Endothelial cell of umbilical vein (primary cell): ENCODE measurements at regions not wholly inside any gene's neighbourhood (a gene's known extent, or its start where the extent isn't known, plus 50 kb on each side); places are given as distances from the start of the nearest gene placed in this dataset.

ENCODE experiments used
- BruUV-seq: library from RNA; stranded (reverse); fragments of 400-500 nt; replicated peaks from 2 replicates; lab custom pipeline; 2021; lab: Mats Ljungman, UMichigan
- CTCF ChIA-PET: fragments of 300-600, 350-600 bp; sonication (Branson Sonifier 250); formaldehyde crosslinking; loops from one replicate; lab custom pipeline; 2021; ENCODE audit warnings: antibody characterized with exemption, inconsistent platforms; lab: Charles Lee
- POLR2A ChIA-PET: fragments of 300-600, 350-600 bp; sonication (Branson Sonifier 250); formaldehyde crosslinking; loops from one replicate; lab custom pipeline; 2021; ENCODE audit warnings: antibody characterized with exemption, inconsistent platforms; lab: Charles Lee
- DNase-seq: peaks from one replicate; pipeline ENCODE4 v3.0.0-alpha.2; 2011; ENCODE audit warnings: low read depth, low spot score
- FAIRE-seq: peaks from 2 replicates; lab custom pipeline; 2011; peaks lifted over from hg19 to GRCh38; lab: Jason Lieb, UNC
- H2AFZ ChIP-seq: 2 replicates; pipeline ENCODE4 v1.6.0; 2012; ENCODE audit warnings: low read depth, low read length, control low read depth, inconsistent platforms
- H3K27ac ChIP-seq: 2 replicates; pipeline ENCODE4 v1.5.1; 2011; ENCODE audit warnings: low read depth, mild to moderate bottlenecking, control low read depth, low read length, moderate library complexity; ENCODE audit not compliant: insufficient read depth
- H3K27me3 ChIP-seq, 2 experiments: 2 replicates each; pipeline versions ENCODE4 v1.6.0 to v1.6.1; 2011; ENCODE audit warnings: low read length in 2 of 2, mixed read lengths in 1 of 2; ENCODE audit not compliant: control insufficient read depth in 2 of 2, insufficient read depth in 2 of 2
- H3K36me3 ChIP-seq, 2 experiments: 2 replicates in 1 of 2; 3 replicates in 1 of 2; pipeline ENCODE4 v1.5.1; 2011; ENCODE audit warnings: low read length in 2 of 2, mild to moderate bottlenecking in 1 of 2, moderate library complexity in 1 of 2; ENCODE audit not compliant: control insufficient read depth in 2 of 2, insufficient read depth in 2 of 2; ENCODE audit errors: extremely low read depth in 1 of 2
- H3K4me1 ChIP-seq: 3 replicates; pipeline ENCODE4 v1.5.1; 2011; ENCODE audit warnings: mild to moderate bottlenecking, low read length; ENCODE audit not compliant: control insufficient read depth, insufficient read depth; ENCODE audit errors: extremely low read depth
- H3K4me2 ChIP-seq: 2 replicates; pipeline ENCODE4 v1.6.1; 2011; ENCODE audit warnings: low read length, control low read depth, mixed read lengths; ENCODE audit not compliant: insufficient read depth
- H3K4me3 ChIP-seq, 3 experiments: fragments of 200-600 bp in 1 of 3; sonication (generic), shearing (Covaris generic) in 1 of 3; replicated peaks in 1 of 3; 2 replicates each; pipeline ENCODE4 v1.5.1; 2011 to 2016; ENCODE audit warnings: control low read depth in 3 of 3, low read length in 3 of 3, mild to moderate bottlenecking in 2 of 3, inconsistent platforms in 1 of 3, low read depth in 1 of 3, moderate library complexity in 1 of 3; ENCODE audit not compliant: insufficient read depth in 1 of 3
- H3K79me2 ChIP-seq: 2 replicates; pipeline ENCODE4 v1.6.0; 2012; ENCODE audit warnings: low read length, inconsistent platforms; ENCODE audit not compliant: control insufficient read depth, insufficient read depth
- H3K9ac ChIP-seq: replicated peaks from 2 replicates; pipeline ENCODE3; 2011; ENCODE audit warnings: low read length, control low read depth; ENCODE audit not compliant: insufficient read depth; ENCODE audit errors: extremely low read depth
- H3K9me1 ChIP-seq: replicated peaks from 3 replicates; pipeline ENCODE4 v1.6.0; 2011; ENCODE audit warnings: mild to moderate bottlenecking, low read length; ENCODE audit not compliant: control insufficient read depth, insufficient read depth; ENCODE audit errors: extremely low read depth
- H3K9me3 ChIP-seq: replicated peaks from 2 replicates; pipeline ENCODE4 v1.5.1; 2012; ENCODE audit warnings: low read length, inconsistent platforms; ENCODE audit not compliant: control insufficient read depth, insufficient read depth
- H4K20me1 ChIP-seq: replicated peaks from 2 replicates; pipeline ENCODE3; 2011; ENCODE audit warnings: mild to moderate bottlenecking, low read length; ENCODE audit not compliant: control insufficient read depth, insufficient read depth; ENCODE audit errors: extremely low read depth
- CTCF ChIP-seq, 2 donors: IDR thresholded peaks; 1 replicate in 1 of 2; 2 replicates in 1 of 2; pipeline ENCODE4 v1.5.1; 2011; ENCODE audit warnings: low read length in 2 of 2, mild to moderate bottlenecking in 2 of 2, moderate library complexity in 2 of 2, control low read depth in 1 of 2, inconsistent platforms in 1 of 2, low read depth in 1 of 2; ENCODE audit not compliant: insufficient read depth in 1 of 2; ENCODE audit errors: extremely low read depth in 1 of 2
- EZH2 ChIP-seq: IDR thresholded peaks from 2 replicates; pipeline ENCODE4 v1.6.1; 2012; ENCODE audit warnings: borderline replicate concordance, low read depth, mild to moderate bottlenecking, moderate library complexity, low read length, inconsistent platforms; ENCODE audit not compliant: severe bottlenecking
- FOS ChIP-seq: IDR thresholded peaks from 2 replicates; pipeline ENCODE4 v1.6.1; 2011; ENCODE audit warnings: mild to moderate bottlenecking, low read length, moderate library complexity, borderline replicate concordance; ENCODE audit not compliant: insufficient read depth
- GATA2 ChIP-seq: IDR thresholded peaks from 2 replicates; pipeline ENCODE4 v1.7.0; 2011; ENCODE audit warnings: low read depth, mild to moderate bottlenecking, moderate library complexity, mixed read lengths, low read length; ENCODE audit not compliant: insufficient read length, insufficient read depth
- JUN ChIP-seq: IDR thresholded peaks from 2 replicates; pipeline ENCODE4 v1.6.1; 2011; ENCODE audit warnings: borderline replicate concordance, low read depth; ENCODE audit not compliant: insufficient read length, insufficient read depth
- MAX ChIP-seq: IDR thresholded peaks from 2 replicates; pipeline ENCODE4 v1.6.1; 2011; ENCODE audit not compliant: insufficient read depth, insufficient read length
- MYC ChIP-seq: IDR thresholded peaks from one replicate; pipeline ENCODE4 v1.6.1; 2011; ENCODE audit warnings: mild to moderate bottlenecking, low read depth, low read length
- POLR2A ChIP-seq: IDR thresholded peaks from 2 replicates; pipeline ENCODE4 v1.6.1; 2012; ENCODE audit warnings: low read depth, mild to moderate bottlenecking, control low read depth, low read length
- POLR2AphosphoS5 ChIP-seq: IDR thresholded peaks from 2 replicates; pipeline ENCODE4 v1.6.1; 2012; ENCODE audit warnings: low read depth, mild to moderate bottlenecking, control low read depth, low read length, moderate library complexity; ENCODE audit not compliant: insufficient read depth
- dilution Hi-C: fragments of 300-500 bp; cut with MboI; formaldehyde crosslinking; loops from one replicate; pipeline ENCODE4 v1.15.0; 2019; ENCODE audit warnings: low sequenced_read_pairs; ENCODE audit not compliant: extremely low pct_ligation_motif_present
- intact Hi-C: fragments of 100-400 bp; cut with micrococcal nuclease; formaldehyde crosslinking; loops from one replicate; pipeline ENCODE4 v1.10.0; 2022

- no peaks in the 10 kb centered on the region for H3K4me1 ChIP-seq
- H3K36me3 ChIP-seq, result no peaks in the 10 kb centered on the region
- no TSS peak for BruUV-seq
- H2AFZ ChIP-seq, result no peak overlapping the region
- no peak overlapping the region for H3K4me3 ChIP-seq
- POLR2A ChIA-PET, result no interaction called here
- dilution Hi-C loops (no loop called here), intact Hi-C loops (no loop called here)
- no peaks in the 10 kb centered on the region for H4K20me1 ChIP-seq
- FAIRE-seq (no peak), DNase-seq (no peak)
- H3K9me3 ChIP-seq, result no peaks in the 10 kb centered on the region
- H3K9me1 ChIP-seq, result no peaks in the 10 kb centered on the region
- no peaks in the 10 kb centered on the region for H3K79me2 ChIP-seq
- H3K27me3 ChIP-seq, result no peaks in the 10 kb centered on the region
- no peak overlapping the region for H3K4me2 ChIP-seq
- CTCF ChIA-PET, result no interaction called here
- H3K9ac ChIP-seq, result no peak overlapping the region
- TF ChIP-seq POLR2A (no peak), GATA2 (no peak), EZH2 (no peak), FOS (no peak), MYC (no peak)
- no peak overlapping the region for H3K27ac ChIP-seq
These were observed 173.2 kb upstream of the SOX4 start for GRCh38 chr6:21420146-21420878.

- POLR2A ChIA-PET, result no interaction called here
- no peak overlapping the region for H3K27ac ChIP-seq
- no TSS peak for BruUV-seq
- H3K27me3 ChIP-seq, result no peaks in the 10 kb centered on the region
- H3K4me2 ChIP-seq, result no peak overlapping the region
- H2AFZ ChIP-seq, result no peak overlapping the region
- intact Hi-C loops (no loop called here), dilution Hi-C loops (no loop called here)
- TF ChIP-seq MYC (no peak), MAX (no peak), POLR2AphosphoS5 (no peak), EZH2 (no peak), FOS (no peak), JUN (no peak), GATA2 (no peak), CTCF (IDR thresholded peaks at IDR 0.05; ENCODE audit: extremely low read depth in 1 of 2, insufficient read depth in 1 of 2, low read depth in 1 of 2, low read length in 2 of 2) (no peak), POLR2A (no peak)
- DNase-seq (no peak), FAIRE-seq (no peak)
- H3K9ac ChIP-seq, result no peak overlapping the region
- H4K20me1 ChIP-seq, result no peaks in the 10 kb centered on the region
- CTCF ChIA-PET, result interaction anchor here (0.6 kb wide), 1 partner anchor 229 kb away, joined by 3 read pairs; no protein-coding TSS in a partner anchor
- H3K9me1 ChIP-seq, result no peaks in the 10 kb centered on the region
- H3K36me3 ChIP-seq, result no peaks in the 10 kb centered on the region
- no peak overlapping the region for H3K4me3 ChIP-seq
- no peaks in the 10 kb centered on the region for H3K79me2 ChIP-seq
- H3K4me1 ChIP-seq, result no peaks in the 10 kb centered on the region
- no peaks in the 10 kb centered on the region for H3K9me3 ChIP-seq
These were observed 172.6 kb upstream of the SOX4 start for GRCh38 chr6:21420926-21421325.
